ENCODE measurements at regions not wholly inside any gene's neighbourhood (a gene's known extent, or its start where the extent isn't known, plus 50 kb on each side); places are given as distances from the start of the nearest gene placed in this dataset.

- TF ChIP-seq POLR2AphosphoS5 (IDR thresholded peaks at IDR 0.05; ENCODE audit: low read depth, low read length) (no peak), TAF1 (IDR thresholded peaks at IDR 0.05; ENCODE audit: borderline replicate concordance, low read depth, low read length) (no peak)
Observed at GRCh38 chr5:112669328-112669963, 68.2 kb upstream of the APC start.
